ENCODE measurements at regions not wholly inside any gene's neighbourhood (a gene's known extent, or its start where the extent isn't known, plus 50 kb on each side); places are given as distances from the start of the nearest gene placed in this dataset.

DNA sequence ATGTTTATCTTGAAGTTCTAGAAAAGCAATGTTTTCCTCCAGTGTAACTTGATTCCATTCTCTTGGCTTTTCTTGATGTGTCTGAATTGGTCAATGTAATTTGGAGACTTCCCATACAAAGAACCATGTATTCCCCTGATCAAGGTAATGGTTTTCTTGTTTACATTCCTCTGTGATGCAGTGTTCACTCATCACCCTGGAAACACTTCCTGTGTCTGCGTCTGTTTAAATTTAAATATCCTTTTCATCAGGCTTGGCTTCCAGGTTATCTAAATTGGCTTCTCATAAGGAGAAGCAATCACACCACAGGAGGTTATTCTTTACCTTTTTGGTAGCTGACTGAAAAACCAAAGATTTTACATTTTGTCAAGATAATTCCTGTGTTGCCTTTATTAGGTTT, 237.3 kb upstream of the WSCD1 start:
- peaks cover 2% of the 10 kb centered on the region for H3K27me3 Mint-ChIP-seq (ENCODE audit: insufficient read depth, low read depth, poor library complexity)
- Histone ChIP-seq H3K4me1 (ENCODE audit: insufficient read depth) (peaks cover 27% of the 10 kb centered on the region), H3K27ac (ENCODE audit: low read depth) (no peak overlapping the region), H3F3A (replicated peaks; ENCODE audit: low read depth) (no peaks in the 10 kb centered on the region), H3K36me3 (ENCODE audit: insufficient read depth) (no peaks in the 10 kb centered on the region), H2AFZ (no peak overlapping the region), H3K4me2 (no peak overlapping the region), H3K9me2 (ENCODE audit: insufficient read depth) (no peaks in the 10 kb centered on the region), H3K27me3 (ENCODE audit: insufficient read depth) (no peaks in the 10 kb centered on the region), H3K4me3 (no peak overlapping the region), H3K79me2 (replicated peaks; ENCODE audit: insufficient read depth) (no peaks in the 10 kb centered on the region), H4K20me1 (replicated peaks; ENCODE audit: insufficient read depth) (no peaks in the 10 kb centered on the region)
- H3K36me3 Mint-ChIP-seq (ENCODE audit: low read depth), result peaks cover 5% of the 10 kb centered on the region; the same call in 2 of the 3 replicates
- peaks cover 36% of the 10 kb centered on the region for H3K4me1 Mint-ChIP-seq
- ATAC-seq (peak; percentile 79), DNase-seq (ENCODE audit: low spot score) (peak; percentile 84)
- no peaks in the 10 kb centered on the region for H3K9me3 Mint-ChIP-seq
- peak overlapping the region; percentile 93 for H3K27ac Mint-ChIP-seq
- TF ChIP-seq NANOG (IDR thresholded peaks at IDR 0.05; ENCODE audit: borderline replicate concordance), result 0 out of 2 replicates have a peak, but pooled peaks have one; percentile 28
- no peak for TF ChIP-seq EZH2phosphoT487 (IDR thresholded peaks at IDR 0.05; ENCODE audit: unreplicated experiment)
- peak overlapping the region; percentile 27; the same call in 1 of the 3 replicates for H3K4me3 Mint-ChIP-seq

DNA sequence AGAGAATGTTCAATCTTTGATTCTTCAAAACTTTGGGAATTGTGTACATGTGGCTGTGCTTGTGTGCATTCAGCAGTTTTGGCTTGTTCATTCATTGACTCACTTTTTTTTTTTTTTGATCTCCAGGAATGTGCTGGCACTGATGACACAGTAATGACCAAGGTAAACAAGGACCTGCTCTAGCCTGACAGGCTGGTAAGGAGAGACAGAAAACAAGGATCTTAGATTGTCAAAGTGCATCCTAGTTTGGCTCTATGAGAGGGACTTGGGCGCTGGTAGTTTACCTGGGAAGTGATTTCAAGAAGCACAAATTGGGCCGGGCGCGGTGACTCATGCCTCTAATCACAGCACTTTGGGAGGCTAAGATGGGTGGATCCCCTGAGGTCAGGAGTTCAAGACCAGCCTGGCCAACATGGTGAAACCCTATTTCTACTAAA, 233.1 kb upstream of the WSCD1 start:
- H3K4me3 ChIP-seq, result no peak overlapping the region
- H3K27ac ChIP-seq (ENCODE audit: low read depth), result no peak overlapping the region
- H3F3A ChIP-seq (replicated peaks; ENCODE audit: low read depth), result no peaks in the 10 kb centered on the region
- DNase-seq (ENCODE audit: low spot score) (no peak), ATAC-seq (no peak)
- no peaks in the 10 kb centered on the region for H4K20me1 ChIP-seq (replicated peaks; ENCODE audit: insufficient read depth)
- no peaks in the 10 kb centered on the region for H3K9me2 ChIP-seq (ENCODE audit: insufficient read depth)
- Mint-ChIP-seq H3K4me3 (no peak overlapping the region), H3K4me1 (peaks cover 32% of the 10 kb centered on the region), H3K27ac (no peak overlapping the region), H3K9me3 (no peaks in the 10 kb centered on the region), H3K36me3 (ENCODE audit: low read depth) (no peaks in the 10 kb centered on the region), H3K27me3 (ENCODE audit: insufficient read depth, low read depth, poor library complexity) (peaks cover 3% of the 10 kb centered on the region)
- H3K36me3 ChIP-seq (ENCODE audit: insufficient read depth), result no peaks in the 10 kb centered on the region
- H3K4me2 ChIP-seq, result no peak overlapping the region
- H2AFZ ChIP-seq, result no peak overlapping the region
- H3K27me3 ChIP-seq (ENCODE audit: insufficient read depth), result no peaks in the 10 kb centered on the region
- TF ChIP-seq ZNF331 (CRISPR knock-in tag; IDR thresholded peaks at IDR 0.05; ENCODE audit: low read depth) (no peak), JUNB (IDR thresholded peaks at IDR 0.05; ENCODE audit: unreplicated experiment) (no peak), EZH2 (IDR thresholded peaks at IDR 0.05; ENCODE audit: low read depth, unreplicated experiment) (no peak)
- TF ChIP-seq, protein P1, sequence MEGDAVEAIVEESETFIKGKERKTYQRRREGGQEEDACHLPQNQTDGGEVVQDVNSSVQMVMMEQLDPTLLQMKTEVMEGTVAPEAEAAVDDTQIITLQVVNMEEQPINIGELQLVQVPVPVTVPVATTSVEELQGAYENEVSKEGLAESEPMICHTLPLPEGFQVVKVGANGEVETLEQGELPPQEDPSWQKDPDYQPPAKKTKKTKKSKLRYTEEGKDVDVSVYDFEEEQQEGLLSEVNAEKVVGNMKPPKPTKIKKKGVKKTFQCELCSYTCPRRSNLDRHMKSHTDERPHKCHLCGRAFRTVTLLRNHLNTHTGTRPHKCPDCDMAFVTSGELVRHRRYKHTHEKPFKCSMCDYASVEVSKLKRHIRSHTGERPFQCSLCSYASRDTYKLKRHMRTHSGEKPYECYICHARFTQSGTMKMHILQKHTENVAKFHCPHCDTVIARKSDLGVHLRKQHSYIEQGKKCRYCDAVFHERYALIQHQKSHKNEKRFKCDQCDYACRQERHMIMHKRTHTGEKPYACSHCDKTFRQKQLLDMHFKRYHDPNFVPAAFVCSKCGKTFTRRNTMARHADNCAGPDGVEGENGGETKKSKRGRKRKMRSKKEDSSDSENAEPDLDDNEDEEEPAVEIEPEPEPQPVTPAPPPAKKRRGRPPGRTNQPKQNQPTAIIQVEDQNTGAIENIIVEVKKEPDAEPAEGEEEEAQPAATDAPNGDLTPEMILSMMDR (conservative IDR thresholded peaks at IDR 0.05; ENCODE audit: low read depth in 2 of 2), result no peak
- no peaks in the 10 kb centered on the region for H3K79me2 ChIP-seq (replicated peaks; ENCODE audit: insufficient read depth)
- H3K4me1 ChIP-seq (ENCODE audit: insufficient read depth), result peaks cover 16% of the 10 kb centered on the region

DNA sequence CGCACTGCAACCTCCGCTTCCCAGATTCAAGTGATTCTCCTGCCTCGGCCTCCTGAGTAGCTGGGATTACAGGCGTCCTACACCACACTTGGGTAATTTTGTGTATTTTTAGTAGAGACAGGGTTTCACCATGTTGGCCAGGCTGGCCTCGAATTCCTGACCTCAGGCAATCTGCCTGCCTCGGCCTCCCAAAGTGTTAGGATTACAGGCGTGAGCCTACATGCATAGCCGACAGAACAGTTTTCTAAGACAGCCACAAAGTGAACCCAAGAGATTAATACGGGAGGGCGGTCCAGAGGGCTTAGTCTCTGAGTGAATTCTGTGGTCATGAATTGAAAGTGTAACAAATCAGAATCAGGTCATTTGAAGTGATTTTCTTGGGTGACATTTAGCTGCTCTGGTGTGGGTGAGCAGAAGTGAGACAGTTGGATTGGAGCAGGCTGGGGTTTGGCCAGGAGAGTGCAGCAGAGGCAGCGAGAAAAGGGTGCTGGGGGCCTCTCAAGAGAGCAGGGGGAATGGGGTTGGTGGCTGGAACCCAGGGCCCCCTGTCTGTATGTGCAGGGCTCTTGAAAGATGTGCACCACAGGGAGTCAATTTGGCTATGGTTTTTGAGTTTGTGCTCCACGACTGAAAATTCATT, 231.4 kb upstream of the WSCD1 start:
- H3K4me3 ChIP-seq, result no peak overlapping the region
- Mint-ChIP-seq H3K27ac (peak overlapping the region; percentile 39; the same call in 1 of the 2 replicates), H3K9me3 (no peaks in the 10 kb centered on the region), H3K27me3 (ENCODE audit: insufficient read depth, low read depth, poor library complexity) (peaks cover 3% of the 10 kb centered on the region), H3K4me1 (peaks cover 22% of the 10 kb centered on the region), H3K36me3 (ENCODE audit: low read depth) (no peaks in the 10 kb centered on the region), H3K4me3 (no peak overlapping the region)
- no peaks in the 10 kb centered on the region for H3K36me3 ChIP-seq (ENCODE audit: insufficient read depth)
- DNase-seq (ENCODE audit: low spot score), result peak; percentile 31
- no peaks in the 10 kb centered on the region for H4K20me1 ChIP-seq (replicated peaks; ENCODE audit: insufficient read depth)
- H3K4me1 ChIP-seq (ENCODE audit: insufficient read depth), result peaks cover 3% of the 10 kb centered on the region; the same call in 1 of the 2 replicates
- no peaks in the 10 kb centered on the region for H3K9me2 ChIP-seq (ENCODE audit: insufficient read depth)
- peak; percentile 90 for ATAC-seq
- no peak overlapping the region for H3K4me2 ChIP-seq
- H3K27me3 ChIP-seq (ENCODE audit: insufficient read depth), result no peaks in the 10 kb centered on the region
- no peak overlapping the region for H3K27ac ChIP-seq (ENCODE audit: low read depth)
- TF ChIP-seq NANOG (IDR thresholded peaks at IDR 0.05; ENCODE audit: borderline replicate concordance), result no peak
- no peak for TF ChIP-seq STAT1 (IDR thresholded peaks at IDR 0.05; ENCODE audit: unreplicated experiment)
- TF ChIP-seq CREB1 (CRISPR knock-in tag; IDR thresholded peaks at IDR 0.05; ENCODE audit: low read depth), result no peak
- TF ChIP-seq, protein P1 (conservative IDR thresholded peaks at IDR 0.05; ENCODE audit: low read depth in 2 of 2), result peak; percentile 33 to 64; a peak in 3 of 4 replicates
- no peak for TF ChIP-seq POLR2AphosphoS5 (IDR thresholded peaks at IDR 0.05; ENCODE audit: low read depth)
- TF ChIP-seq, protein P2, sequence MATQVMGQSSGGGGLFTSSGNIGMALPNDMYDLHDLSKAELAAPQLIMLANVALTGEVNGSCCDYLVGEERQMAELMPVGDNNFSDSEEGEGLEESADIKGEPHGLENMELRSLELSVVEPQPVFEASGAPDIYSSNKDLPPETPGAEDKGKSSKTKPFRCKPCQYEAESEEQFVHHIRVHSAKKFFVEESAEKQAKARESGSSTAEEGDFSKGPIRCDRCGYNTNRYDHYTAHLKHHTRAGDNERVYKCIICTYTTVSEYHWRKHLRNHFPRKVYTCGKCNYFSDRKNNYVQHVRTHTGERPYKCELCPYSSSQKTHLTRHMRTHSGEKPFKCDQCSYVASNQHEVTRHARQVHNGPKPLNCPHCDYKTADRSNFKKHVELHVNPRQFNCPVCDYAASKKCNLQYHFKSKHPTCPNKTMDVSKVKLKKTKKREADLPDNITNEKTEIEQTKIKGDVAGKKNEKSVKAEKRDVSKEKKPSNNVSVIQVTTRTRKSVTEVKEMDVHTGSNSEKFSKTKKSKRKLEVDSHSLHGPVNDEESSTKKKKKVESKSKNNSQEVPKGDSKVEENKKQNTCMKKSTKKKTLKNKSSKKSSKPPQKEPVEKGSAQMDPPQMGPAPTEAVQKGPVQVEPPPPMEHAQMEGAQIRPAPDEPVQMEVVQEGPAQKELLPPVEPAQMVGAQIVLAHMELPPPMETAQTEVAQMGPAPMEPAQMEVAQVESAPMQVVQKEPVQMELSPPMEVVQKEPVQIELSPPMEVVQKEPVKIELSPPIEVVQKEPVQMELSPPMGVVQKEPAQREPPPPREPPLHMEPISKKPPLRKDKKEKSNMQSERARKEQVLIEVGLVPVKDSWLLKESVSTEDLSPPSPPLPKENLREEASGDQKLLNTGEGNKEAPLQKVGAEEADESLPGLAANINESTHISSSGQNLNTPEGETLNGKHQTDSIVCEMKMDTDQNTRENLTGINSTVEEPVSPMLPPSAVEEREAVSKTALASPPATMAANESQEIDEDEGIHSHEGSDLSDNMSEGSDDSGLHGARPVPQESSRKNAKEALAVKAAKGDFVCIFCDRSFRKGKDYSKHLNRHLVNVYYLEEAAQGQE (IDR thresholded peaks at IDR 0.05; ENCODE audit: unreplicated experiment), result no peak
- no peaks in the 10 kb centered on the region for H3K79me2 ChIP-seq (replicated peaks; ENCODE audit: insufficient read depth)
- peak overlapping the region; percentile 56; the same call in 1 of the 2 replicates for H2AFZ ChIP-seq
- no peaks in the 10 kb centered on the region for H3F3A ChIP-seq (replicated peaks; ENCODE audit: low read depth)
